Neuronal stem cell (in vitro differentiated cells): ENCODE measurements at regions not wholly inside any gene's neighbourhood (a gene's known extent, or its start where the extent isn't known, plus 50 kb on each side); places are given as distances from the start of the nearest gene placed in this dataset.

Experiments used
- DNase-seq: peaks from one replicate; pipeline ENCODE4 v3.0.0-alpha.2; 2013; ENCODE audit warnings: low spot score
- H2AFZ ChIP-seq: one replicate; pipeline ENCODE4 v1.6.1; 2013; ENCODE audit warnings: mild to moderate bottlenecking, low read length, inconsistent platforms
- H2AK5ac ChIP-seq: 2 replicates; pipeline ENCODE4 v1.6.1; 2013; ENCODE audit warnings: low read depth, mild to moderate bottlenecking, inconsistent platforms, low read length, moderate library complexity, mixed read lengths
- H2BK120ac ChIP-seq: 2 replicates; pipeline ENCODE4 v1.6.1; 2013; ENCODE audit warnings: low read depth, mild to moderate bottlenecking, inconsistent platforms, low read length, moderate library complexity, mixed read lengths
- H2BK12ac ChIP-seq: one replicate; pipeline ENCODE4 v1.6.1; 2013; ENCODE audit warnings: low read length, inconsistent platforms
- H2BK15ac ChIP-seq: 2 replicates; pipeline ENCODE4 v1.6.1; 2013; ENCODE audit warnings: mild to moderate bottlenecking, low read length, inconsistent platforms, mixed read lengths
- H2BK5ac ChIP-seq: one replicate; pipeline ENCODE4 v1.6.1; 2013; ENCODE audit warnings: inconsistent platforms, mild to moderate bottlenecking, low read length, moderate library complexity
- H3K14ac ChIP-seq: one replicate; pipeline ENCODE4 v1.6.1; 2013; ENCODE audit warnings: low read length, inconsistent platforms
- H3K18ac ChIP-seq: 2 replicates; pipeline ENCODE4 v1.6.1; 2013; ENCODE audit warnings: low read length, inconsistent platforms
- H3K23ac ChIP-seq: 2 replicates; pipeline ENCODE4 v1.6.1; 2013; ENCODE audit warnings: low read depth, mild to moderate bottlenecking, mixed read lengths, low read length, inconsistent platforms; ENCODE audit not compliant: poor library complexity
- H3K27ac ChIP-seq: replicated peaks from 3 replicates; pipeline ENCODE4 v1.5.1; 2013; ENCODE audit warnings: low read length, inconsistent platforms
- H3K27me3 ChIP-seq, 3 experiments: 2 replicates each; pipeline ENCODE4 v1.6.1; 2013; ENCODE audit warnings: low read length in 3 of 3, mild to moderate bottlenecking in 2 of 3, inconsistent platforms in 1 of 3, low read depth in 1 of 3, mixed read lengths in 1 of 3, moderate library complexity in 1 of 3; ENCODE audit not compliant: control insufficient read depth in 3 of 3, insufficient read depth in 3 of 3
- H3K36me3 ChIP-seq, 2 donors: replicated peaks in 1 of 2; 2 replicates each; pipeline ENCODE4 v1.6.1; 2013; ENCODE audit warnings: low read length in 2 of 2; ENCODE audit not compliant: control insufficient read depth in 2 of 2, insufficient read depth in 2 of 2
- H3K4ac ChIP-seq: 2 replicates; pipeline ENCODE4 v1.6.1; 2013; ENCODE audit warnings: inconsistent platforms, mild to moderate bottlenecking, low read length, moderate library complexity
- H3K4me1 ChIP-seq, 2 donors: 1 replicate in 1 of 2; 2 replicates in 1 of 2; pipeline ENCODE4 v1.6.1; 2013; ENCODE audit warnings: low read length in 2 of 2, low read depth in 1 of 2; ENCODE audit not compliant: control insufficient read depth in 2 of 2, insufficient read depth in 1 of 2
- H3K4me2 ChIP-seq: one replicate; pipeline ENCODE4 v1.6.1; 2013; ENCODE audit warnings: mild to moderate bottlenecking, low read length, inconsistent platforms; ENCODE audit not compliant: insufficient read depth, poor library complexity, severe bottlenecking
- H3K4me3 ChIP-seq, 2 donors: 2 replicates each; pipeline ENCODE4 v1.5.1; 2013; ENCODE audit warnings: low read length in 2 of 2, mild to moderate bottlenecking in 2 of 2, inconsistent platforms in 1 of 2, moderate library complexity in 1 of 2
- H3K79me1 ChIP-seq: one replicate; pipeline ENCODE4 v1.6.1; 2013; ENCODE audit warnings: low read depth, mild to moderate bottlenecking, inconsistent platforms, low read length, moderate library complexity
- H3K9ac ChIP-seq: one replicate; pipeline ENCODE4 v1.6.1; 2013; ENCODE audit warnings: mild to moderate bottlenecking, low read depth, low read length, inconsistent platforms; ENCODE audit not compliant: poor library complexity
- H3K9me3 ChIP-seq, 2 donors: replicated peaks in 1 of 2; 2 replicates each; pipeline versions ENCODE3 to v1.6.1; 2013; ENCODE audit warnings: low read length in 2 of 2, mild to moderate bottlenecking in 2 of 2, inconsistent platforms in 1 of 2, low read depth in 1 of 2, mixed read lengths in 1 of 2, moderate library complexity in 1 of 2; ENCODE audit not compliant: control insufficient read depth in 2 of 2, insufficient read depth in 1 of 2
- H4K8ac ChIP-seq: one replicate; pipeline ENCODE4 v1.6.1; 2013; ENCODE audit warnings: low read depth, mild to moderate bottlenecking, inconsistent platforms, low read length, moderate library complexity
- H4K91ac ChIP-seq: one replicate; pipeline ENCODE4 v1.6.1; 2013; ENCODE audit warnings: low read length, low read depth, mild to moderate bottlenecking, inconsistent platforms; ENCODE audit not compliant: poor library complexity
- WGBS, 2 donors: extraction: QIAGEN DNeasy Blood & Tissue Kit; methylation state at CpG; one replicate each; pipeline ENCODE4 v1.1.7; 2013; ENCODE audit warnings: missing lambda C conversion rate in 2 of 2, mixed read lengths in 1 of 2; ENCODE audit not compliant: insufficient read length in 2 of 2, insufficient replicate concordance in 1 of 2; ENCODE audit errors: extremely low coverage in 2 of 2; 5-methylcytosine and 5-hydroxymethylcytosine counted together

- Histone ChIP-seq H3K9me3 (peaks cover 0 to 4% of the 10 kb centered on the region in 2 donors), H3K4ac (no peak overlapping the region), H3K23ac (no peak overlapping the region), H3K9ac (no peak overlapping the region), H2AK5ac (no peak overlapping the region), H2BK120ac (no peak overlapping the region), H3K27ac (no peak overlapping the region), H3K36me3 (no peaks in the 10 kb centered on the region), H3K14ac (no peak overlapping the region), H2BK12ac (no peak overlapping the region), H3K4me1 (no peaks in the 10 kb centered on the region), H3K27me3 (no peaks in the 10 kb centered on the region), H4K8ac (no peak overlapping the region), H2AFZ (no peak overlapping the region), H3K4me3 (no peak overlapping the region), H3K4me2 (no peak overlapping the region), H3K18ac (no peak overlapping the region), H4K91ac (no peak overlapping the region), H3K79me1 (no peaks in the 10 kb centered on the region), H2BK15ac (no peak overlapping the region), H2BK5ac (no peak overlapping the region)
- WGBS, 2 donors = no CpG with 5 or more reads among the region's 2 CpGs
- DNase-seq = no peak
Measured at GRCh38 chr16:16817196-16817595, 438.3 kb downstream of the NPIPA7 start.

GRCh38 chr16:16821261-16821660 is 442.3 kb downstream of the NPIPA7 start:
- no peak overlapping the region for H3K27ac ChIP-seq
- peaks cover 0 to 4% of the 10 kb centered on the region in 2 donors for H3K9me3 ChIP-seq
- no peak overlapping the region for H2BK5ac ChIP-seq
- H3K79me1 ChIP-seq = no peaks in the 10 kb centered on the region
- H4K91ac ChIP-seq = no peak overlapping the region
- H3K36me3 ChIP-seq = no peaks in the 10 kb centered on the region
- no peak overlapping the region for H3K14ac ChIP-seq
- no peak for DNase-seq
- H2BK120ac ChIP-seq = no peak overlapping the region
- H3K23ac ChIP-seq = no peak overlapping the region
- H2BK12ac ChIP-seq = no peak overlapping the region
- no peaks in the 10 kb centered on the region for H3K27me3 ChIP-seq
- H3K4me1 ChIP-seq = no peaks in the 10 kb centered on the region
- no peak overlapping the region for H3K4ac ChIP-seq
- no peak overlapping the region for H4K8ac ChIP-seq
- no peak overlapping the region for H3K4me2 ChIP-seq
- no peak overlapping the region for H2BK15ac ChIP-seq
- H2AFZ ChIP-seq = no peak overlapping the region
- no peak overlapping the region for H2AK5ac ChIP-seq
- no peak overlapping the region for H3K9ac ChIP-seq
- no peak overlapping the region for H3K18ac ChIP-seq
- no peak overlapping the region for H3K4me3 ChIP-seq

GRCh38 chr16:16828913-16829398 is 450.0 kb downstream of the NPIPA7 start:
- H2BK15ac ChIP-seq = no peak overlapping the region
- H4K91ac ChIP-seq = no peak overlapping the region
- H3K23ac ChIP-seq = no peak overlapping the region
- H3K4me1 ChIP-seq = peaks cover 0 to 3% of the 10 kb centered on the region in 2 donors
- peak overlapping the region; percentile 46 for H3K9ac ChIP-seq
- DNase-seq = no peak
- no CpG with 5 or more reads among the region's 6 CpGs for WGBS, 2 donors
- H2AFZ ChIP-seq = no peak overlapping the region
- H3K14ac ChIP-seq = no peak overlapping the region
- no peak overlapping the region for H3K4ac ChIP-seq
- H3K27ac ChIP-seq = peak overlapping the region; percentile 55
- H3K36me3 ChIP-seq = no peaks in the 10 kb centered on the region
- no peak overlapping the region for H2BK120ac ChIP-seq
- no peak overlapping the region for H3K4me3 ChIP-seq
- H4K8ac ChIP-seq = no peak overlapping the region
- no peak overlapping the region for H2BK5ac ChIP-seq
- H3K79me1 ChIP-seq = no peaks in the 10 kb centered on the region
- no peaks in the 10 kb centered on the region for H3K9me3 ChIP-seq
- no peak overlapping the region for H2BK12ac ChIP-seq
- H3K18ac ChIP-seq = no peak overlapping the region
- H3K4me2 ChIP-seq = no peak overlapping the region
- no peaks in the 10 kb centered on the region for H3K27me3 ChIP-seq
- H2AK5ac ChIP-seq = no peak overlapping the region

GRCh38 chr16:16830401-16830800 is 451.5 kb downstream of the NPIPA7 start:
- H2BK5ac ChIP-seq = no peak overlapping the region
- H3K4me1 ChIP-seq = peaks cover 0 to 3% of the 10 kb centered on the region in 2 donors
- H2BK15ac ChIP-seq = no peak overlapping the region
- no peaks in the 10 kb centered on the region for H3K9me3 ChIP-seq
- no peaks in the 10 kb centered on the region for H3K27me3 ChIP-seq
- WGBS, 2 donors = no CpG with 5 or more reads among the region's 1 CpG
- H4K91ac ChIP-seq = no peak overlapping the region
- H3K36me3 ChIP-seq = no peaks in the 10 kb centered on the region
- no peak overlapping the region for H3K4ac ChIP-seq
- H2BK120ac ChIP-seq = no peak overlapping the region
- H3K27ac ChIP-seq = no peak overlapping the region
- no peak overlapping the region for H3K4me2 ChIP-seq
- no peaks in the 10 kb centered on the region for H3K79me1 ChIP-seq
- no peak overlapping the region for H2BK12ac ChIP-seq
- H3K23ac ChIP-seq = no peak overlapping the region
- no peak for DNase-seq
- no peak overlapping the region for H2AK5ac ChIP-seq
- H2AFZ ChIP-seq = no peak overlapping the region
- no peak overlapping the region for H4K8ac ChIP-seq
- no peak overlapping the region for H3K14ac ChIP-seq
- no peak overlapping the region for H3K18ac ChIP-seq
- H3K4me3 ChIP-seq = no peak overlapping the region
- H3K9ac ChIP-seq = no peak overlapping the region
